Amygdala (tissue), 56 donors: ENCODE measurements at regions not wholly inside any gene's neighbourhood (a gene's known extent, or its start where the extent isn't known, plus 50 kb on each side); places are given as distances from the start of the nearest gene placed in this dataset.
"Not testable (repeated sequence)": the region's sequence is repeated elsewhere in the genome, so short reads cannot be mapped to it uniquely, and the experiment has no call there.

Experiments
- DNase-seq, 56 donors: peaks; one replicate each; lab custom pipeline; 2025; lab: John Stamatoyannopoulos, UW

DNA sequence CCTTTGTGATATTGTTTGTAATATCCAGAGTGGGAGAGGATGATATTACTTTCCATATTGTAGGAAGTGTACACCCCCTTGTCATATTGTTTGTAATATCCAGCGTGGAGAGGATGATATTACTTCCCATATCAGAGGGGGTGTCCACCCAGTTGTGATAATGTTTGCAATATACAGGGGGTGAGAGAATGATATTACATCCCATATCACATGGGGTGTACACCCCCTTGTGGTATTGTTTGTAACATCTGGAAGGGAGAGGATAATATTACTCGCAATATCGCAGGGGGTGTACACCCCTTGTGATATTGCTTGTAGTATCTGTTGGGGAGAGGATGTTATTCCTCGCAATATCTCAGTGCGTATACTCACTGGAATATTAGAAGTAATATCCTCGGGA is 61.5 kb downstream of the PRSS23 start:
- no peak for DNase-seq

- no peak for DNase-seq
Measured at GRCh38 chr11:86863476-86863875, 63.1 kb downstream of the PRSS23 start.

DNA sequence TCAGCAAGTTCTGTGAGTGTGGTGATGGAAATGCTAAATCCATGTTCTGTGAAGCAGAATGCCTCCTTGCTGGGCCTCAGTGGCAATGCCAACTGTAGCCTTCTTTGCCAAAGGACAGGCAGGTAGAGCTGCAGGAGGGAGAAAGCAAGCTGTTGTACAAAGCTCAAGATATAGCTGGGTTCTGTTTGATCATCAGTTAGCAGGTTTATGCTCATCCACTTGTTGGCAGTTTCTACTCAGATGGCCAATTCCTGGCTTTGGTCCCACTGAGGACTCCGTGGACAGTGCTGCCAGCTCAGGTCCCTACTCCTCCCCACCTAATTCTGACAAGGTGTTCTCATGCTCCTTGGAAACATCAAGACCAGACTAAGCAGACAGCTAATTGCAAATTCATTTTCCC is 65.1 kb downstream of the PRSS23 start:
- no peak for DNase-seq

GRCh38 chr11:86869531-86869930 is 69.2 kb downstream of the PRSS23 start:
- no peak for DNase-seq

- peak in 31 of 56 donors; percentile 1 to 73 (median 6) for DNase-seq
Measured at GRCh38 chr11:86869966-86870570, 69.7 kb downstream of the PRSS23 start.

DNA sequence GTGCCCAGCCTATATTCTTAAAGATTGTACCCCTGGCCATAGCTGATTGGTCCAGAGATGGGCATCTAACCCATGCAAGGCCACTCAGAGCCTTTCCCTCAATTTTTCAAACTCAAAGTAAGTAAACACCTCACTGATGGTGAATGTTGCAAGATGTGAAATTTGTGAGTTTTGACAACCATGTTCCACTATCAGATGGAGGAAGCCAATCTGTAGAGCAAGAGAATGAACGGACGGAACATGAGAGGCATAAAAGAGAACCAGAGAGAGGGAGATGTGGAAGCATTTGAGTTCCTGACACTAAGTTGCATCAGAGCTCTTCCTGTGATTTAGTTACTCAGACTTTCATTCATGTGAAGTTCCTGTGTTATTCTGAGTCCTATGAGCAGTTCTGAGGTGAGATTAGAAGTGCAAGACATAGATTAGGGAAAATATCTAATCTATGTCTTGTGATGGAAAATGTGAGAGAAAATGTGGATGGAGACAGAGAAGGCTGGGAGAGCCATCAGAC is 73.3 kb downstream of the PRSS23 start:
- no peak for DNase-seq

DNA sequence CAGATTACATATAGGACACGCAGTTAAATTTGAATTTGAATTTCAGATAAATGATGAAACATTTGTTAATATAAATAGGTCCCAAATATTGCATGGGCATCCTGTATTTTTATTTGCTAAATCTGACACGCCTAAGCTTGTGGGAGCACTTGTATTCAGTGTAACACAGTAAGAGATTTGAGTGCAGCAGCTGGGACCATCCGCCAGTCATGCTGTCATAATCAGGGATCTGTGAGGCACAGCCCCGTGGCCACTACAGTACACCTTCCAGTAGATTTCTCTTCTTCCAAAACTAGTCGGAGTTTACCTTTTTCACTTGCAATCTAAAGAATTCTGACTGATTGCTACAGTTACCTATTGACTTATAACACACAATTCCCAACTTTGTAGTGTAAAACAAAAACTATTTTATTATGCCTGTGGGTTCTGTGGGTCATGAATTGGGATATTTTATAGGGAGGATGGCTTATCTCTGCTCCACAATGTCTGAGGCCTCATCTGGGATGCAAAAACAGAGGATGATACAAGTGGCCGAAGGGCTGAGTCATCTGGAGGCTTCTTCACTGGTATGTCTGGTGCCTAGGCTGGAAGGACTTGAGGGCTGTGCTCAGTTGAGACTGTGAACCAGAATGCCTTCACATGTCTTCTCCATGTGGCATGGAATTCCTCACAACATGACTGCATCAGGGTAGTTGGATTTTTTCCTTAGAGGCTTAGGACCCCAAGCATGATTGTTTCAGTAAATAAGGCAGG is 74.1 kb downstream of the PRSS23 start:
- no peak for DNase-seq

GRCh38 chr11:86876716-86877234 is 76.4 kb downstream of the PRSS23 start:
- DNase-seq = no peak

- DNase-seq = no peak
Measured at GRCh38 chr11:86877503-86877902, 77.2 kb downstream of the PRSS23 start.

GRCh38 chr11:86879241-86879640 is 76.0 kb downstream of the FZD4 start:
- not testable (repeated sequence) for DNase-seq

GRCh38 chr11:86885311-86885710 is 69.9 kb downstream of the FZD4 start:
- no peak for DNase-seq

- no peak for DNase-seq
Measured at GRCh38 chr11:86888164-86889000, 66.8 kb downstream of the FZD4 start.

- DNase-seq = no peak
Measured at GRCh38 chr11:86889001-86889341, 66.2 kb downstream of the FZD4 start.

DNA sequence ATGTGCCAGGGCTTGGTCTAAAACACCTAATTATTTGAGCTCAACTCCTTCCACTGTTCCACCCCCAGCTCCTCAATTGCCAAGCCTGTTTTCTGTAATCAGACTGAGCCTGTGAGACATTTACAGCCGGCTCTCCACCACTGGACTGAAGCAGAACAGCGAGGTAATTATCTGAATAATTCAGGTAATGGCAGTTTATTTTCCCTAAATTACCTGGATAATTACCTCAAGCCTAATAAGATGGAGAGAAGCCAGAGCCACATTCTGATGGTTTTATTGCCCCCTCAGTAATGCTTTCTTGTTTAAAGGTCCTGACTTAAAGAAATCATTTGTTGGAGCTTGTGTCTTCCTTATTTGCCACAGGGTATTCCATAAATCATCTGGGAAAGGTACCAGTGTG is 64.2 kb downstream of the FZD4 start:
- no peak for DNase-seq

DNA sequence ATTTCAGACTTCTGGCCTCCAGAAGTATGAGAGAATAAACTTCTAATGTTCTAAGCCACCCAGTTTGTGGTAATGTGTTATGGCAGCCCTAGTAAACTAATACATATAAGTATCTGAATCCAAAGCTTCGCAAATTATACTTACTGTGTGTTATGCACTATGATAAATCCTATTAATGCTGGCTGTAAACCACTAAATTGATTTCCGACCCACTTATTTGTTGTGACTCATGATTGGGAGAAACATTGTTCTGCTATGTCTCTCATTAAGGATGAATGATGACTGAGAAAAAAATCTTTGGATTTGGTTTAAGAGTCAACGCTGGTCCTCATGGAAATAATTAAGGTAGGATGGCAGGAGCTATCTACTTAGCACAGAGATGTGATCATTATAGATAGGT is 62.0 kb downstream of the FZD4 start:
- DNase-seq = no peak
